H1 (cell line): ENCODE measurements at regions not wholly inside any gene's neighbourhood (a gene's known extent, or its start where the extent isn't known, plus 50 kb on each side); places are given as distances from the start of the nearest gene placed in this dataset.

Source experiments
- GABPA ChIP-seq: IDR thresholded peaks from 2 replicates; pipeline ENCODE4 v1.6.1; 2011; ENCODE audit warnings: mild to moderate bottlenecking, low read length, moderate library complexity, borderline replicate concordance; ENCODE audit not compliant: insufficient read depth
- MAFK ChIP-seq: IDR thresholded peaks from 2 replicates; pipeline ENCODE4 v1.6.1; 2012; ENCODE audit warnings: low read depth, mild to moderate bottlenecking, improper control_type of control experiment, low read length
- RFX5 ChIP-seq: IDR thresholded peaks from 2 replicates; pipeline ENCODE4 v1.6.1; 2011; ENCODE audit warnings: low read depth, low read length, improper control_type of control experiment, borderline replicate concordance
- TAF7 ChIP-seq: optimal IDR thresholded peaks from 2 replicates; pipeline ENCODE3; 2011; ENCODE audit warnings: low read depth, mild to moderate bottlenecking, inconsistent platforms, low read length, moderate library complexity, borderline replicate concordance
- TF ChIP-seq, protein P1 (sequence below): fragments of 300-600 bp; sonication (generic); IDR thresholded peaks from 2 replicates; pipeline ENCODE4 v1.7.1; 2012; ENCODE audit warnings: low read length, moderate library complexity, mild to moderate bottlenecking, inconsistent platforms; ENCODE audit not compliant: insufficient replicate concordance
- TF ChIP-seq, protein P2 (sequence below): IDR thresholded peaks from 2 replicates; pipeline ENCODE4 v1.6.1; 2012; ENCODE audit warnings: low read length, inconsistent platforms

DNA sequence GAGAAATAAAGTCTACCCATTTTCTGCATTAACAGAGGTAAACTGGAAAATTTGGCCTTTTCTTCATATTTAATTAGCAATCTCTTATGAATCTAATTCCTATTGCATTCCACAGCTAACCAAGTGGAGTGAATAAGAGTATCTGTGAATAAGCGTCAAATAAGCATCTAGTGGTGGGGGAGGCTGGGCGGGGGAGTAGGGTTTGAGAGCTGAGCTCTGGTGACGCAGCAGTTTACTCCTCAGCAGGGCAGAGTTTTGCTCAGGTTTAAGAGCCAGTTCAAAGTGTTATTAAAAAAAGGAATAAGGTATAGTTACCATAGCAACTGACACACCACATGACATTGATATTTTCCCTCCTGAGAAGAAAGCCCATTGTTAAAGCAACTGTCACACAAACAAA is 1346.8 kb upstream of the CELF2 start (continued):
- TF ChIP-seq, protein P1, sequence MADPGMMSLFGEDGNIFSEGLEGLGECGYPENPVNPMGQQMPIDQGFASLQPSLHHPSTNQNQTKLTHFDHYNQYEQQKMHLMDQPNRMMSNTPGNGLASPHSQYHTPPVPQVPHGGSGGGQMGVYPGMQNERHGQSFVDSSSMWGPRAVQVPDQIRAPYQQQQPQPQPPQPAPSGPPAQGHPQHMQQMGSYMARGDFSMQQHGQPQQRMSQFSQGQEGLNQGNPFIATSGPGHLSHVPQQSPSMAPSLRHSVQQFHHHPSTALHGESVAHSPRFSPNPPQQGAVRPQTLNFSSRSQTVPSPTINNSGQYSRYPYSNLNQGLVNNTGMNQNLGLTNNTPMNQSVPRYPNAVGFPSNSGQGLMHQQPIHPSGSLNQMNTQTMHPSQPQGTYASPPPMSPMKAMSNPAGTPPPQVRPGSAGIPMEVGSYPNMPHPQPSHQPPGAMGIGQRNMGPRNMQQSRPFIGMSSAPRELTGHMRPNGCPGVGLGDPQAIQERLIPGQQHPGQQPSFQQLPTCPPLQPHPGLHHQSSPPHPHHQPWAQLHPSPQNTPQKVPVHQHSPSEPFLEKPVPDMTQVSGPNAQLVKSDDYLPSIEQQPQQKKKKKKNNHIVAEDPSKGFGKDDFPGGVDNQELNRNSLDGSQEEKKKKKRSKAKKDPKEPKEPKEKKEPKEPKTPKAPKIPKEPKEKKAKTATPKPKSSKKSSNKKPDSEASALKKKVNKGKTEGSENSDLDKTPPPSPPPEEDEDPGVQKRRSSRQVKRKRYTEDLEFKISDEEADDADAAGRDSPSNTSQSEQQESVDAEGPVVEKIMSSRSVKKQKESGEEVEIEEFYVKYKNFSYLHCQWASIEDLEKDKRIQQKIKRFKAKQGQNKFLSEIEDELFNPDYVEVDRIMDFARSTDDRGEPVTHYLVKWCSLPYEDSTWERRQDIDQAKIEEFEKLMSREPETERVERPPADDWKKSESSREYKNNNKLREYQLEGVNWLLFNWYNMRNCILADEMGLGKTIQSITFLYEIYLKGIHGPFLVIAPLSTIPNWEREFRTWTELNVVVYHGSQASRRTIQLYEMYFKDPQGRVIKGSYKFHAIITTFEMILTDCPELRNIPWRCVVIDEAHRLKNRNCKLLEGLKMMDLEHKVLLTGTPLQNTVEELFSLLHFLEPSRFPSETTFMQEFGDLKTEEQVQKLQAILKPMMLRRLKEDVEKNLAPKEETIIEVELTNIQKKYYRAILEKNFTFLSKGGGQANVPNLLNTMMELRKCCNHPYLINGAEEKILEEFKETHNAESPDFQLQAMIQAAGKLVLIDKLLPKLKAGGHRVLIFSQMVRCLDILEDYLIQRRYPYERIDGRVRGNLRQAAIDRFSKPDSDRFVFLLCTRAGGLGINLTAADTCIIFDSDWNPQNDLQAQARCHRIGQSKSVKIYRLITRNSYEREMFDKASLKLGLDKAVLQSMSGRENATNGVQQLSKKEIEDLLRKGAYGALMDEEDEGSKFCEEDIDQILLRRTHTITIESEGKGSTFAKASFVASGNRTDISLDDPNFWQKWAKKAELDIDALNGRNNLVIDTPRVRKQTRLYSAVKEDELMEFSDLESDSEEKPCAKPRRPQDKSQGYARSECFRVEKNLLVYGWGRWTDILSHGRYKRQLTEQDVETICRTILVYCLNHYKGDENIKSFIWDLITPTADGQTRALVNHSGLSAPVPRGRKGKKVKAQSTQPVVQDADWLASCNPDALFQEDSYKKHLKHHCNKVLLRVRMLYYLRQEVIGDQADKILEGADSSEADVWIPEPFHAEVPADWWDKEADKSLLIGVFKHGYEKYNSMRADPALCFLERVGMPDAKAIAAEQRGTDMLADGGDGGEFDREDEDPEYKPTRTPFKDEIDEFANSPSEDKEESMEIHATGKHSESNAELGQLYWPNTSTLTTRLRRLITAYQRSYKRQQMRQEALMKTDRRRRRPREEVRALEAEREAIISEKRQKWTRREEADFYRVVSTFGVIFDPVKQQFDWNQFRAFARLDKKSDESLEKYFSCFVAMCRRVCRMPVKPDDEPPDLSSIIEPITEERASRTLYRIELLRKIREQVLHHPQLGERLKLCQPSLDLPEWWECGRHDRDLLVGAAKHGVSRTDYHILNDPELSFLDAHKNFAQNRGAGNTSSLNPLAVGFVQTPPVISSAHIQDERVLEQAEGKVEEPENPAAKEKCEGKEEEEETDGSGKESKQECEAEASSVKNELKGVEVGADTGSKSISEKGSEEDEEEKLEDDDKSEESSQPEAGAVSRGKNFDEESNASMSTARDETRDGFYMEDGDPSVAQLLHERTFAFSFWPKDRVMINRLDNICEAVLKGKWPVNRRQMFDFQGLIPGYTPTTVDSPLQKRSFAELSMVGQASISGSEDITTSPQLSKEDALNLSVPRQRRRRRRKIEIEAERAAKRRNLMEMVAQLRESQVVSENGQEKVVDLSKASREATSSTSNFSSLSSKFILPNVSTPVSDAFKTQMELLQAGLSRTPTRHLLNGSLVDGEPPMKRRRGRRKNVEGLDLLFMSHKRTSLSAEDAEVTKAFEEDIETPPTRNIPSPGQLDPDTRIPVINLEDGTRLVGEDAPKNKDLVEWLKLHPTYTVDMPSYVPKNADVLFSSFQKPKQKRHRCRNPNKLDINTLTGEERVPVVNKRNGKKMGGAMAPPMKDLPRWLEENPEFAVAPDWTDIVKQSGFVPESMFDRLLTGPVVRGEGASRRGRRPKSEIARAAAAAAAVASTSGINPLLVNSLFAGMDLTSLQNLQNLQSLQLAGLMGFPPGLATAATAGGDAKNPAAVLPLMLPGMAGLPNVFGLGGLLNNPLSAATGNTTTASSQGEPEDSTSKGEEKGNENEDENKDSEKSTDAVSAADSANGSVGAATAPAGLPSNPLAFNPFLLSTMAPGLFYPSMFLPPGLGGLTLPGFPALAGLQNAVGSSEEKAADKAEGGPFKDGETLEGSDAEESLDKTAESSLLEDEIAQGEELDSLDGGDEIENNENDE: no peak
- TF ChIP-seq TAF7: no peak
- TF ChIP-seq MAFK: peak; percentile 24; the same call in 1 of the 2 replicates
- TF ChIP-seq GABPA: no peak
- no peak for TF ChIP-seq RFX5
- TF ChIP-seq, protein P2, sequence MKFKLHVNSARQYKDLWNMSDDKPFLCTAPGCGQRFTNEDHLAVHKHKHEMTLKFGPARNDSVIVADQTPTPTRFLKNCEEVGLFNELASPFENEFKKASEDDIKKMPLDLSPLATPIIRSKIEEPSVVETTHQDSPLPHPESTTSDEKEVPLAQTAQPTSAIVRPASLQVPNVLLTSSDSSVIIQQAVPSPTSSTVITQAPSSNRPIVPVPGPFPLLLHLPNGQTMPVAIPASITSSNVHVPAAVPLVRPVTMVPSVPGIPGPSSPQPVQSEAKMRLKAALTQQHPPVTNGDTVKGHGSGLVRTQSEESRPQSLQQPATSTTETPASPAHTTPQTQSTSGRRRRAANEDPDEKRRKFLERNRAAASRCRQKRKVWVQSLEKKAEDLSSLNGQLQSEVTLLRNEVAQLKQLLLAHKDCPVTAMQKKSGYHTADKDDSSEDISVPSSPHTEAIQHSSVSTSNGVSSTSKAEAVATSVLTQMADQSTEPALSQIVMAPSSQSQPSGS: no peak
